Neuron (in vitro differentiated cells): ENCODE measurements at regions not wholly inside any gene's neighbourhood (a gene's known extent, or its start where the extent isn't known, plus 50 kb on each side); places are given as distances from the start of the nearest gene placed in this dataset.

Experiments
- H2AFZ ChIP-seq: one replicate; pipeline ENCODE4 v1.6.1; 2013; ENCODE audit warnings: low read depth, mild to moderate bottlenecking, inconsistent platforms, low read length, moderate library complexity
- H3K27me3 ChIP-seq: one replicate; pipeline ENCODE4 v1.6.1; 2013; ENCODE audit warnings: low read length; ENCODE audit not compliant: insufficient read depth
- H3K36me3 ChIP-seq: one replicate; pipeline ENCODE4 v1.6.1; 2013; ENCODE audit warnings: low read length; ENCODE audit not compliant: insufficient read depth
- H3K4me1 ChIP-seq: one replicate; pipeline ENCODE4 v1.6.1; 2013; ENCODE audit warnings: low read length; ENCODE audit not compliant: insufficient read depth
- H3K4me3 ChIP-seq: 2 replicates; pipeline ENCODE4 v1.5.1; 2013; ENCODE audit warnings: mild to moderate bottlenecking, low read length, moderate library complexity
- H3K9me3 ChIP-seq: one replicate; pipeline ENCODE4 v1.6.1; 2013; ENCODE audit warnings: low read length

- Histone ChIP-seq H3K9me3 (no peaks in the 10 kb centered on the region), H2AFZ (no peak overlapping the region), H3K27me3 (no peaks in the 10 kb centered on the region), H3K4me3 (no peak overlapping the region), H3K36me3 (no peaks in the 10 kb centered on the region), H3K4me1 (no peaks in the 10 kb centered on the region)
Observed at GRCh38 chr5:110844251-110844650, 105.4 kb downstream of the SLC25A46 start.

GRCh38 chr5:110846398-110847001 lies 107.7 kb downstream of the SLC25A46 start:
- no peaks in the 10 kb centered on the region for H3K4me1 ChIP-seq
- no peak overlapping the region for H3K4me3 ChIP-seq
- no peaks in the 10 kb centered on the region for H3K9me3 ChIP-seq
- H2AFZ ChIP-seq, result no peak overlapping the region
- H3K36me3 ChIP-seq, result no peaks in the 10 kb centered on the region
- H3K27me3 ChIP-seq, result no peaks in the 10 kb centered on the region

GRCh38 chr5:110851357-110851756 lies 112.5 kb downstream of the SLC25A46 start:
- H3K9me3 ChIP-seq, result no peaks in the 10 kb centered on the region
- no peaks in the 10 kb centered on the region for H3K36me3 ChIP-seq
- no peaks in the 10 kb centered on the region for H3K27me3 ChIP-seq
- no peak overlapping the region for H3K4me3 ChIP-seq
- no peaks in the 10 kb centered on the region for H3K4me1 ChIP-seq
- no peak overlapping the region for H2AFZ ChIP-seq

GRCh38 chr5:110852053-110852452 lies 113.2 kb downstream of the SLC25A46 start:
- H3K4me1 ChIP-seq, result no peaks in the 10 kb centered on the region
- no peaks in the 10 kb centered on the region for H3K27me3 ChIP-seq
- no peak overlapping the region for H3K4me3 ChIP-seq
- no peaks in the 10 kb centered on the region for H3K9me3 ChIP-seq
- no peaks in the 10 kb centered on the region for H3K36me3 ChIP-seq
- no peak overlapping the region for H2AFZ ChIP-seq

- Histone ChIP-seq H3K4me3 (no peak overlapping the region), H3K9me3 (no peaks in the 10 kb centered on the region), H3K36me3 (no peaks in the 10 kb centered on the region), H3K27me3 (no peaks in the 10 kb centered on the region), H3K4me1 (no peaks in the 10 kb centered on the region), H2AFZ (no peak overlapping the region)
Observed at GRCh38 chr5:110852541-110852940, 113.7 kb downstream of the SLC25A46 start.

GRCh38 chr5:110853267-110853666 lies 114.5 kb downstream of the SLC25A46 start:
- no peaks in the 10 kb centered on the region for H3K9me3 ChIP-seq
- no peak overlapping the region for H3K4me3 ChIP-seq
- no peak overlapping the region for H2AFZ ChIP-seq
- no peaks in the 10 kb centered on the region for H3K27me3 ChIP-seq
- H3K4me1 ChIP-seq, result no peaks in the 10 kb centered on the region
- H3K36me3 ChIP-seq, result no peaks in the 10 kb centered on the region

GRCh38 chr5:110854200-110854599 lies 115.4 kb downstream of the SLC25A46 start:
- Histone ChIP-seq H3K4me1 (no peaks in the 10 kb centered on the region), H3K9me3 (no peaks in the 10 kb centered on the region), H3K36me3 (no peaks in the 10 kb centered on the region), H3K4me3 (no peak overlapping the region), H2AFZ (no peak overlapping the region), H3K27me3 (no peaks in the 10 kb centered on the region)

GRCh38 chr5:110855961-110856360 lies 117.2 kb downstream of the SLC25A46 start:
- H2AFZ ChIP-seq, result no peak overlapping the region
- H3K4me3 ChIP-seq, result no peak overlapping the region
- no peaks in the 10 kb centered on the region for H3K36me3 ChIP-seq
- no peaks in the 10 kb centered on the region for H3K4me1 ChIP-seq
- no peaks in the 10 kb centered on the region for H3K9me3 ChIP-seq
- no peaks in the 10 kb centered on the region for H3K27me3 ChIP-seq

- no peaks in the 10 kb centered on the region for H3K27me3 ChIP-seq
- H3K9me3 ChIP-seq, result no peaks in the 10 kb centered on the region
- H3K4me1 ChIP-seq, result no peaks in the 10 kb centered on the region
- no peak overlapping the region for H3K4me3 ChIP-seq
- no peak overlapping the region for H2AFZ ChIP-seq
- no peaks in the 10 kb centered on the region for H3K36me3 ChIP-seq
Observed at GRCh38 chr5:110865400-110866094, 126.7 kb downstream of the SLC25A46 start.

GRCh38 chr5:110869927-110870326 lies 131.1 kb downstream of the SLC25A46 start:
- H3K4me1 ChIP-seq, result no peaks in the 10 kb centered on the region
- H3K9me3 ChIP-seq, result no peaks in the 10 kb centered on the region
- no peak overlapping the region for H3K4me3 ChIP-seq
- H3K27me3 ChIP-seq, result no peaks in the 10 kb centered on the region
- no peak overlapping the region for H2AFZ ChIP-seq
- H3K36me3 ChIP-seq, result no peaks in the 10 kb centered on the region

GRCh38 chr5:110872200-110872599 lies 133.4 kb downstream of the SLC25A46 start:
- Histone ChIP-seq H3K36me3 (no peaks in the 10 kb centered on the region), H3K9me3 (no peaks in the 10 kb centered on the region), H3K4me3 (no peak overlapping the region), H3K4me1 (no peaks in the 10 kb centered on the region), H2AFZ (no peak overlapping the region), H3K27me3 (no peaks in the 10 kb centered on the region)

GRCh38 chr5:110872963-110873362 lies 134.2 kb downstream of the SLC25A46 start:
- H3K36me3 ChIP-seq, result no peaks in the 10 kb centered on the region
- no peaks in the 10 kb centered on the region for H3K27me3 ChIP-seq

GRCh38 chr5:110873773-110874437 lies 135.1 kb downstream of the SLC25A46 start:
- Histone ChIP-seq H3K9me3 (no peaks in the 10 kb centered on the region), H3K27me3 (no peaks in the 10 kb centered on the region), H2AFZ (no peak overlapping the region), H3K4me1 (no peaks in the 10 kb centered on the region), H3K36me3 (no peaks in the 10 kb centered on the region), H3K4me3 (no peak overlapping the region)

More at GRCh38 chr5:110872963-110873362, 134.2 kb downstream of the SLC25A46 start:
- Histone ChIP-seq H3K9me3 (no peaks in the 10 kb centered on the region), H3K4me3 (no peak overlapping the region), H3K4me1 (no peaks in the 10 kb centered on the region), H2AFZ (no peak overlapping the region)
